OCI-LY3 (cell line): ENCODE measurements at regions not wholly inside any gene's neighbourhood (a gene's known extent, or its start where the extent isn't known, plus 50 kb on each side); places are given as distances from the start of the nearest gene placed in this dataset.

Experiments used
- H2AFZ ChIP-seq: fragments of 200-600, 300-600 bp; shearing (Covaris generic); 2 replicates; pipeline ENCODE4 v1.6.0; 2014; ENCODE audit warnings: antibody characterized with exemption, low read depth, low read length
- H3K27ac ChIP-seq: fragments of 200-600, 300-600 bp; sonication (generic); 2 replicates; pipeline ENCODE4 v1.5.1; 2014; ENCODE audit warnings: mild to moderate bottlenecking, low read length, moderate library complexity, mixed read lengths
- H3K27me3 ChIP-seq: fragments of 200-600, 300-600 bp; sonication (generic); 2 replicates; pipeline ENCODE4 v1.6.1; 2014; ENCODE audit warnings: low read depth, low read length, mixed read lengths
- H3K36me3 ChIP-seq: fragments of 200-600, 300-600 bp; sonication (generic); replicated peaks from 2 replicates; pipeline ENCODE3; 2014; ENCODE audit warnings: low read depth, low read length, mixed read lengths
- H3K4me1 ChIP-seq: fragments of 300-600, 200-600 bp; sonication (generic); 2 replicates; pipeline ENCODE4 v1.6.1; 2014; ENCODE audit warnings: low read length, mixed read lengths
- H3K4me2 ChIP-seq: fragments of 200-600, 300-600 bp; sonication (generic); 2 replicates; pipeline ENCODE4 v1.6.1; 2014; ENCODE audit warnings: low read length, mixed read lengths
- H3K4me3 ChIP-seq: fragments of 300-600, 200-600 bp; sonication (generic); 2 replicates; pipeline ENCODE4 v1.5.1; 2014; ENCODE audit warnings: antibody characterized with exemption, mild to moderate bottlenecking, low read length, moderate library complexity
- H3K79me2 ChIP-seq: fragments of 300-600, 200-600 bp; shearing (Covaris generic); 2 replicates; pipeline ENCODE4 v1.6.1; 2014; ENCODE audit warnings: mild to moderate bottlenecking, low read length, mixed read lengths
- H3K9ac ChIP-seq: fragments of 300-600, 200-600 bp; shearing (Covaris generic); 2 replicates; pipeline ENCODE4 v1.6.0; 2014; ENCODE audit warnings: mild to moderate bottlenecking, low read length, moderate library complexity
- H3K9me3 ChIP-seq: fragments of 200-600, 300-600 bp; shearing (Covaris generic); 2 replicates; pipeline ENCODE4 v1.6.1; 2014; ENCODE audit warnings: low read length, mixed read lengths; ENCODE audit not compliant: insufficient read depth
- H4K20me1 ChIP-seq: fragments of 200-600, 300-600 bp; sonication (generic); 2 replicates; pipeline ENCODE4 v1.6.1; 2016; ENCODE audit warnings: low read length, mixed read lengths; ENCODE audit not compliant: insufficient read depth
- CTCF ChIP-seq: fragments of 200-600, 300-600 bp; sonication (generic); IDR thresholded peaks from 2 replicates; pipeline ENCODE4 v1.5.1; 2014; ENCODE audit warnings: antibody characterized with exemption, low read length, low read depth
- EZH2phosphoT487 ChIP-seq: fragments of 200-600 bp; shearing (Covaris generic); IDR thresholded peaks from 2 replicates; pipeline ENCODE4 v1.6.1; 2018; ENCODE audit warnings: antibody characterized with exemption, mixed run types, low read depth

- H3K79me2 ChIP-seq, result no peaks in the 10 kb centered on the region
- no peaks in the 10 kb centered on the region for H3K4me1 ChIP-seq
- no peaks in the 10 kb centered on the region for H3K27me3 ChIP-seq
- no peak overlapping the region for H3K4me2 ChIP-seq
- no peak overlapping the region for H3K9ac ChIP-seq
- TF ChIP-seq CTCF, result no peak
- TF ChIP-seq EZH2phosphoT487, result no peak
- no peak overlapping the region for H3K27ac ChIP-seq
- no peaks in the 10 kb centered on the region for H3K36me3 ChIP-seq
- no peak overlapping the region for H2AFZ ChIP-seq
- no peaks in the 10 kb centered on the region for H3K9me3 ChIP-seq
- H3K4me3 ChIP-seq, result no peak overlapping the region
- no peaks in the 10 kb centered on the region for H4K20me1 ChIP-seq
Measured at GRCh38 chr4:123916821-123917220, 520.2 kb downstream of the SPRY1 start.

- no peaks in the 10 kb centered on the region for H3K9me3 ChIP-seq
Measured at GRCh38 chr4:123919576-123920098, 523.0 kb downstream of the SPRY1 start.

GRCh38 chr4:123921339-123921738 lies 524.7 kb downstream of the SPRY1 start:
- no peaks in the 10 kb centered on the region for H4K20me1 ChIP-seq
- TF ChIP-seq EZH2phosphoT487, result no peak
- TF ChIP-seq CTCF, result no peak
- no peaks in the 10 kb centered on the region for H3K36me3 ChIP-seq
- no peaks in the 10 kb centered on the region for H3K27me3 ChIP-seq
- H3K27ac ChIP-seq, result no peak overlapping the region
- H3K9me3 ChIP-seq, result no peaks in the 10 kb centered on the region
- no peak overlapping the region for H3K4me2 ChIP-seq
- H3K79me2 ChIP-seq, result no peaks in the 10 kb centered on the region
- no peak overlapping the region for H3K4me3 ChIP-seq
- H3K9ac ChIP-seq, result no peak overlapping the region
- no peak overlapping the region for H2AFZ ChIP-seq
- H3K4me1 ChIP-seq, result no peaks in the 10 kb centered on the region

More at GRCh38 chr4:123919576-123920098, 523.0 kb downstream of the SPRY1 start:
- Histone ChIP-seq H2AFZ (no peak overlapping the region), H3K27me3 (no peaks in the 10 kb centered on the region), H3K79me2 (no peaks in the 10 kb centered on the region), H4K20me1 (no peaks in the 10 kb centered on the region), H3K4me2 (no peak overlapping the region), H3K9ac (no peak overlapping the region), H3K4me3 (no peak overlapping the region), H3K36me3 (no peaks in the 10 kb centered on the region), H3K4me1 (no peaks in the 10 kb centered on the region), H3K27ac (no peak overlapping the region)
- TF ChIP-seq CTCF (no peak), EZH2phosphoT487 (no peak)

- no peaks in the 10 kb centered on the region for H3K36me3 ChIP-seq
- H3K9ac ChIP-seq, result no peak overlapping the region
- H2AFZ ChIP-seq, result no peak overlapping the region
- no peak overlapping the region for H3K27ac ChIP-seq
- no peaks in the 10 kb centered on the region for H4K20me1 ChIP-seq
- no peaks in the 10 kb centered on the region for H3K9me3 ChIP-seq
- H3K4me3 ChIP-seq, result no peak overlapping the region
- no peaks in the 10 kb centered on the region for H3K27me3 ChIP-seq
- H3K4me2 ChIP-seq, result no peak overlapping the region
- no peak for TF ChIP-seq CTCF
- TF ChIP-seq EZH2phosphoT487, result no peak
- H3K79me2 ChIP-seq, result no peaks in the 10 kb centered on the region
- H3K4me1 ChIP-seq, result no peaks in the 10 kb centered on the region
Measured at GRCh38 chr4:123922847-123923246, 526.3 kb downstream of the SPRY1 start.
